Fibroblast of lung (primary cell): ENCODE measurements at regions not wholly inside any gene's neighbourhood (a gene's known extent, or its start where the extent isn't known, plus 50 kb on each side); places are given as distances from the start of the nearest gene placed in this dataset.

Experiments
- CTCF ChIP-seq, 2 donors: IDR thresholded peaks in 1 of 2; conservative IDR thresholded peaks in 1 of 2; 1 replicate in 1 of 2; 2 replicates in 1 of 2; pipeline ENCODE4 v1.5.1; 2011 to 2012; ENCODE audit warnings: low read length in 2 of 2, control low read depth in 1 of 2, inconsistent platforms in 1 of 2, low read depth in 1 of 2, mild to moderate bottlenecking in 1 of 2
- EZH2 ChIP-seq: IDR thresholded peaks from 2 replicates; pipeline ENCODE4 v1.5.1; 2012; ENCODE audit warnings: low read length, control low read depth, mild to moderate bottlenecking; ENCODE audit errors: missing control alignments

GRCh38 chr15:25178835-25179672 is 224.3 kb downstream of the SNRPN start:
- TF ChIP-seq CTCF (conservative IDR thresholded peaks at IDR 0.05 in 1 of 2, IDR thresholded peaks at IDR 0.05 in 1 of 2; ENCODE audit: low read depth in 1 of 2, low read length in 2 of 2) (no peak), EZH2 (no peak)
